ENCODE measurements at regions not wholly inside any gene's neighbourhood (a gene's known extent, or its start where the extent isn't known, plus 50 kb on each side); places are given as distances from the start of the nearest gene placed in this dataset.

GRCh38 chr21:35573472-35574374 lies 486.6 kb downstream of the SETD4 start:
- Histone ChIP-seq H3K27ac (ENCODE audit: extremely low read depth, low read depth, low read length) (no peak overlapping the region), H3K4me3 (ENCODE audit: low read depth, low read length) (no peak overlapping the region), H3K9me3 (ENCODE audit: control insufficient read depth, insufficient read depth, low read depth, low read length) (no peaks in the 10 kb centered on the region), H3K4me1 (ENCODE audit: control insufficient read depth, insufficient read depth, low read length) (peaks cover 9% of the 10 kb centered on the region), H3K36me3 (ENCODE audit: control insufficient read depth in 2 of 2, insufficient read depth in 1 of 2, low read length in 2 of 2) (no peaks in the 10 kb centered on the region)
- ChIA-PET POLR2A (no interaction called here), CTCF (interaction anchor here (0.6 kb wide), 1 partner anchor 151 kb away, joined by 3 read pairs; no protein-coding TSS in a partner anchor)
- no peak for TF ChIP-seq ZNF341 (tag by site-specific recombination; IDR thresholded peaks at IDR 0.05; ENCODE audit: low read depth)
- TF ChIP-seq KLF1 (tag by site-specific recombination; IDR thresholded peaks at IDR 0.05), result no peak
- TF ChIP-seq ZNF133 (tag by site-specific recombination; IDR thresholded peaks at IDR 0.05), result no peak
- no peak for TF ChIP-seq ZNF202 (tag by site-specific recombination; IDR thresholded peaks at IDR 0.05; ENCODE audit: borderline replicate concordance)
- TF ChIP-seq PBX3 (CRISPR knock-in tag; IDR thresholded peaks at IDR 0.05), result no peak
- no peak for TF ChIP-seq ZNF302 (tag by site-specific recombination; IDR thresholded peaks at IDR 0.05; ENCODE audit: low read depth)
- TF ChIP-seq BCL11B (tag by site-specific recombination; IDR thresholded peaks at IDR 0.05; ENCODE audit: low read depth), result no peak
- no peak for TF ChIP-seq ZNF521 (tag by site-specific recombination; IDR thresholded peaks at IDR 0.05)
- no peak for TF ChIP-seq ZSCAN16 (tag by site-specific recombination; IDR thresholded peaks at IDR 0.05)
- TF ChIP-seq, protein P1, sequence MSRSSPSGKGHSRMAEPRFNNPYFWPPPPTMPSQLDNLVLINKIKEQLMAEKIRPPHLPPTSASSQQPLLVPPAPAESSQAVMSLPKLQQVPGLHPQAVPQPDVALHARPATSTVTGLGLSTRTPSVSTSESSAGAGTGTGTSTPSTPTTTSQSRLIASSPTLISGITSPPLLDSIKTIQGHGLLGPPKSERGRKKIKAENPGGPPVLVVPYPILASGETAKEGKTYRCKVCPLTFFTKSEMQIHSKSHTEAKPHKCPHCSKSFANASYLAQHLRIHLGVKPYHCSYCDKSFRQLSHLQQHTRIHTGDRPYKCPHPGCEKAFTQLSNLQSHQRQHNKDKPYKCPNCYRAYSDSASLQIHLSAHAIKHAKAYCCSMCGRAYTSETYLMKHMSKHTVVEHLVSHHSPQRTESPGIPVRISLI (tag by site-specific recombination; IDR thresholded peaks at IDR 0.05), result no peak
- TF ChIP-seq ZNF585B (tag by site-specific recombination; IDR thresholded peaks at IDR 0.05), result no peak
- TF ChIP-seq ZNF510 (tag by site-specific recombination; IDR thresholded peaks at IDR 0.05; ENCODE audit: insufficient replicate concordance), result no peak
- no peak for TF ChIP-seq ZNF704 (tag by site-specific recombination; IDR thresholded peaks at IDR 0.05)
- TF ChIP-seq ZNF549 (tag by site-specific recombination; IDR thresholded peaks at IDR 0.05), result no peak
- TF ChIP-seq ZBTB7A (tag by site-specific recombination; IDR thresholded peaks at IDR 0.05; ENCODE audit: low read depth), result no peak
- TF ChIP-seq ZNF398 (tag by site-specific recombination; IDR thresholded peaks at IDR 0.05), result no peak
- TF ChIP-seq ZFP37 (tag by site-specific recombination; IDR thresholded peaks at IDR 0.05), result no peak
- TF ChIP-seq SP3 (tag by site-specific recombination; IDR thresholded peaks at IDR 0.05), result no peak

DNA sequence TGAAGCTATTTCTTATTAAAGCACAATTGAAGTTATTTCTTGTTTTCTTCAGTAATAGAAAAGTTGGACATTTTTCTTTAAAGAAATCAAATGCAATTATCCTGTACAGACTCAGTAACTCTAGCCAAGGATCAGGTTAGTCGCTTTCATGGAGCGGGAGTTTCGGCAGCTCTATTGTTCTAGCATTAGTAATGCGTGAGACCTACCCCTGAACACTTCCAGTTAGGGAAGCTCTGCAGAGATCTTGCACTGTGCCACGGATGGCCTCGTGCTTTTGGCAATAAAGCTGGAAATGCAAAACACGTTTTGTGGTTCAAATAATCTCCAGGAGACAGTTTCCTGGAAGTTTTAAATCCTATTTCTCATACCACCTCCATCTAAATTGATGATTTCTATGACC lies 488.4 kb downstream of the SETD4 start:
- ChIA-PET CTCF (no interaction called here), POLR2A (no interaction called here)
- no peak overlapping the region for H3K4me3 ChIP-seq (ENCODE audit: low read depth, low read length)
- TF ChIP-seq ZNF112 (tag by site-specific recombination; IDR thresholded peaks at IDR 0.05), result no peak
- TF ChIP-seq, protein P2, sequence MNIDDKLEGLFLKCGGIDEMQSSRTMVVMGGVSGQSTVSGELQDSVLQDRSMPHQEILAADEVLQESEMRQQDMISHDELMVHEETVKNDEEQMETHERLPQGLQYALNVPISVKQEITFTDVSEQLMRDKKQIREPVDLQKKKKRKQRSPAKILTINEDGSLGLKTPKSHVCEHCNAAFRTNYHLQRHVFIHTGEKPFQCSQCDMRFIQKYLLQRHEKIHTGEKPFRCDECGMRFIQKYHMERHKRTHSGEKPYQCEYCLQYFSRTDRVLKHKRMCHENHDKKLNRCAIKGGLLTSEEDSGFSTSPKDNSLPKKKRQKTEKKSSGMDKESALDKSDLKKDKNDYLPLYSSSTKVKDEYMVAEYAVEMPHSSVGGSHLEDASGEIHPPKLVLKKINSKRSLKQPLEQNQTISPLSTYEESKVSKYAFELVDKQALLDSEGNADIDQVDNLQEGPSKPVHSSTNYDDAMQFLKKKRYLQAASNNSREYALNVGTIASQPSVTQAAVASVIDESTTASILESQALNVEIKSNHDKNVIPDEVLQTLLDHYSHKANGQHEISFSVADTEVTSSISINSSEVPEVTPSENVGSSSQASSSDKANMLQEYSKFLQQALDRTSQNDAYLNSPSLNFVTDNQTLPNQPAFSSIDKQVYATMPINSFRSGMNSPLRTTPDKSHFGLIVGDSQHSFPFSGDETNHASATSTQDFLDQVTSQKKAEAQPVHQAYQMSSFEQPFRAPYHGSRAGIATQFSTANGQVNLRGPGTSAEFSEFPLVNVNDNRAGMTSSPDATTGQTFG (tag by site-specific recombination; IDR thresholded peaks at IDR 0.05; ENCODE audit: borderline replicate concordance), result no peak
- no peak for TF ChIP-seq ZNF423 (tag by site-specific recombination; IDR thresholded peaks at IDR 0.05)
- TF ChIP-seq ZNF629 (tag by site-specific recombination; IDR thresholded peaks at IDR 0.05), result no peak
- TF ChIP-seq PATZ1 (tag by site-specific recombination; IDR thresholded peaks at IDR 0.05), result no peak
- no peak for TF ChIP-seq ZNF571 (tag by site-specific recombination; IDR thresholded peaks at IDR 0.05)
- no peak for TF ChIP-seq ZNF660 (tag by site-specific recombination; IDR thresholded peaks at IDR 0.05)

More for the DNA sequence above, 488.4 kb downstream of the SETD4 start:
- H3K4me1 ChIP-seq (ENCODE audit: control insufficient read depth, insufficient read depth, low read length), result no peaks in the 10 kb centered on the region
- no peaks in the 10 kb centered on the region for H3K9me3 ChIP-seq (ENCODE audit: control insufficient read depth, insufficient read depth, low read depth, low read length)
- no peak overlapping the region for H3K27ac ChIP-seq (ENCODE audit: extremely low read depth, low read depth, low read length)
- H3K36me3 ChIP-seq (ENCODE audit: control insufficient read depth in 2 of 2, insufficient read depth in 1 of 2, low read length in 2 of 2), result no peaks in the 10 kb centered on the region

Data from HEK293 (cell line).